ENCODE measurements at regions not wholly inside any gene's neighbourhood (a gene's known extent, or its start where the extent isn't known, plus 50 kb on each side); places are given as distances from the start of the nearest gene placed in this dataset.

- no peak for TF ChIP-seq CSDC2 (CRISPR knock-in tag; IDR thresholded peaks at IDR 0.05)
- TF ChIP-seq ZC3H10 (CRISPR knock-in tag; IDR thresholded peaks at IDR 0.05): no peak
- no peak for TF ChIP-seq ZNF8 (CRISPR knock-in tag; IDR thresholded peaks at IDR 0.05)
- TF ChIP-seq ZFP3 (CRISPR knock-in tag; IDR thresholded peaks at IDR 0.05): no peak
- no peak for TF ChIP-seq TOX (CRISPR knock-in tag; IDR thresholded peaks at IDR 0.05; ENCODE audit: borderline replicate concordance)
Observed at GRCh38 chrX:113457719-113458118, 617.1 kb upstream of the AMOT start (continued).

GRCh38 chrX:113455582-113455981 lies 615.0 kb upstream of the AMOT start:
- ATAC-seq: no peak
- TF ChIP-seq ZNF565 (CRISPR knock-in tag; conservative IDR thresholded peaks at IDR 0.05; ENCODE audit: low read depth) (no peak), PPARA (CRISPR knock-in tag; IDR thresholded peaks at IDR 0.05; ENCODE audit: borderline replicate concordance) (no peak), GLIS3 (CRISPR knock-in tag; IDR thresholded peaks at IDR 0.05) (no peak), ZNF70 (CRISPR knock-in tag; IDR thresholded peaks at IDR 0.05) (no peak)

- no peak for TF ChIP-seq ESRRG (CRISPR knock-in tag; IDR thresholded peaks at IDR 0.05)
- no peak for TF ChIP-seq TSHZ2 (CRISPR knock-in tag; IDR thresholded peaks at IDR 0.05)
- TF ChIP-seq RARB (CRISPR knock-in tag; IDR thresholded peaks at IDR 0.05): no peak
- TF ChIP-seq ARNTL (CRISPR knock-in tag; IDR thresholded peaks at IDR 0.05; ENCODE audit: borderline replicate concordance, low read depth): no peak
- TF ChIP-seq ZNF565 (CRISPR knock-in tag; conservative IDR thresholded peaks at IDR 0.05; ENCODE audit: low read depth): no peak
- TF ChIP-seq ZFP3 (CRISPR knock-in tag; IDR thresholded peaks at IDR 0.05): no peak
- TF ChIP-seq ISL1 (CRISPR knock-in tag; IDR thresholded peaks at IDR 0.05): no peak
- TF ChIP-seq ZC3H10 (CRISPR knock-in tag; IDR thresholded peaks at IDR 0.05): no peak
- TF ChIP-seq PATZ1 (CRISPR knock-in tag; IDR thresholded peaks at IDR 0.05; ENCODE audit: borderline replicate concordance): no peak
- TF ChIP-seq POU6F1 (CRISPR knock-in tag; IDR thresholded peaks at IDR 0.05; ENCODE audit: borderline replicate concordance, low read depth): no peak
- no peak for TF ChIP-seq ZNF8 (CRISPR knock-in tag; IDR thresholded peaks at IDR 0.05)
- TF ChIP-seq CSRNP3 (CRISPR knock-in tag; IDR thresholded peaks at IDR 0.05): no peak
- TF ChIP-seq TOX (CRISPR knock-in tag; IDR thresholded peaks at IDR 0.05; ENCODE audit: borderline replicate concordance): no peak
- TF ChIP-seq GLIS3 (CRISPR knock-in tag; IDR thresholded peaks at IDR 0.05): no peak
- TF ChIP-seq CSDC2 (CRISPR knock-in tag; IDR thresholded peaks at IDR 0.05): no peak
- no peak for TF ChIP-seq BACH2 (CRISPR knock-in tag; IDR thresholded peaks at IDR 0.05; ENCODE audit: borderline replicate concordance)
- no peak for TF ChIP-seq CREB5 (CRISPR knock-in tag; IDR thresholded peaks at IDR 0.05; ENCODE audit: low read depth)
- no peak for TF ChIP-seq ZFP30 (CRISPR knock-in tag; IDR thresholded peaks at IDR 0.05)
- TF ChIP-seq SNAI2 (CRISPR knock-in tag; IDR thresholded peaks at IDR 0.05): no peak
- ATAC-seq: no peak
Observed at GRCh38 chrX:113429011-113429410, 588.4 kb upstream of the AMOT start.

Data from SK-N-SH treated with all-trans-retinoic acid at 6 μM for 48 hours (cell line).